CD4-positive, alpha-beta memory T cell (primary cell): ENCODE measurements at regions not wholly inside any gene's neighbourhood (a gene's known extent, or its start where the extent isn't known, plus 50 kb on each side); places are given as distances from the start of the nearest gene placed in this dataset.
A peak's percentile ranks its signal among the peaks of the same experiment; 100 is the strongest.

ENCODE experiments used
- CTCF ChIA-PET: fragments of 350-600 bp; sonication (Branson Sonifier 250); formaldehyde crosslinking; loops from one replicate; lab custom pipeline; 2021; ENCODE audit warnings: inconsistent platforms; ENCODE audit not compliant: partially characterized antibody; lab: Charles Lee
- POLR2A ChIA-PET: fragments of 350-600 bp; sonication (Branson Sonifier 250); formaldehyde crosslinking; loops from one replicate; lab custom pipeline; 2021; ENCODE audit not compliant: partially characterized antibody; lab: Charles Lee
- DNase-seq, 5 donors: peaks; one replicate each; pipeline versions ENCODE4 v3.0.0 to v3.0.0-alpha.2; 2020 to 2022; ENCODE audit warnings: mixed read lengths in 1 of 5
- H3K27ac ChIP-seq: one replicate; pipeline ENCODE4 v1.7.0; 2013; ENCODE audit warnings: low read depth, low read length
- H3K27me3 ChIP-seq: 2 replicates; pipeline ENCODE4 v1.7.0; 2013; ENCODE audit warnings: mild to moderate bottlenecking, low read length, moderate library complexity; ENCODE audit not compliant: insufficient read depth
- H3K36me3 ChIP-seq: 2 replicates; pipeline ENCODE4 v1.7.0; 2013; ENCODE audit warnings: mild to moderate bottlenecking, low read length, moderate library complexity; ENCODE audit not compliant: insufficient read depth
- H3K4me1 ChIP-seq: 2 replicates; pipeline ENCODE4 v1.7.0; 2013; ENCODE audit warnings: mild to moderate bottlenecking, low read length, moderate library complexity; ENCODE audit not compliant: insufficient read depth
- H3K4me3 ChIP-seq, 2 donors: one replicate each; pipeline ENCODE4 v1.7.0; 2013; ENCODE audit warnings: low read length in 2 of 2, mild to moderate bottlenecking in 1 of 2
- H3K9me3 ChIP-seq, 2 donors: one replicate each; pipeline ENCODE4 v1.7.0; 2013; ENCODE audit warnings: low read length in 2 of 2, control low read depth in 1 of 2; ENCODE audit not compliant: control insufficient read depth in 1 of 2
- H3K27ac Mint-ChIP-seq, 7 donors: one replicate each; pipeline ENCODE4 v1.8.0; 2020 to 2021; ENCODE audit warnings: mixed read lengths in 7 of 7, mild to moderate bottlenecking in 6 of 7, inconsistent platforms in 3 of 7, moderate library complexity in 3 of 7
- H3K27me3 Mint-ChIP-seq, 2 donors: one replicate each; pipeline ENCODE4 v1.8.0; 2020 to 2021; ENCODE audit warnings: mixed read lengths in 2 of 2
- H3K36me3 Mint-ChIP-seq, 2 donors: one replicate each; pipeline ENCODE4 v1.8.0; 2020 to 2021; ENCODE audit warnings: mixed read lengths in 2 of 2, inconsistent platforms in 1 of 2, mild to moderate bottlenecking in 1 of 2
- H3K4me1 Mint-ChIP-seq, 4 donors: one replicate each; pipeline ENCODE4 v1.8.0; 2020 to 2021; ENCODE audit warnings: mixed read lengths in 4 of 4, mild to moderate bottlenecking in 1 of 4
- H3K4me3 Mint-ChIP-seq, 8 donors: one replicate each; pipeline ENCODE4 v1.8.0; 2020 to 2021; ENCODE audit warnings: mixed read lengths in 8 of 8, mild to moderate bottlenecking in 7 of 8, moderate library complexity in 6 of 8, inconsistent platforms in 3 of 8
- H3K9me3 Mint-ChIP-seq, 8 donors: one replicate each; pipeline ENCODE4 v1.8.0; 2020 to 2021; ENCODE audit warnings: mixed read lengths in 8 of 8, mild to moderate bottlenecking in 5 of 8, inconsistent platforms in 3 of 8, moderate library complexity in 1 of 8
- intact Hi-C: fragments of 100-400 bp; cut with micrococcal nuclease; formaldehyde crosslinking; loops from one replicate; pipeline ENCODE4 v1.15.1; 2023

DNA sequence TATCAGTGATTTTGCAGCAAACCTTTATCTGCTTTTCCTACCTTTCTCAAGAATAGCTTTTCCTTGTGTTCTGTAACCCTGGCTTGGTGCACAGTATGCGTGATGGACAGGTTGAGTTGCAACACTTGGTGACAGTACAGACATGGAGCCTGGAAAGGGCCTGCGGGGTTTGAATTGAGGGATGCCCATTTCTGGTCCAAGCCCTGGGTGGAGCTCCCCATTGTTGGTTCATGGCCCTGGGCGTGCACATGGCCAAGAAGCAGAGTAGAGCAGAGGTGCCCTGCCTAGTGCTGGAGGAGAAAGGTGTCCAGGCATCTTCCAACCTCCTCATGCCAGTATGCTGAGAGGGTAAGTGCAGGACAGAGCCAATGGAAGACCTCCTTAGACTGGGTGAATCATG, 106.6 kb upstream of the MKLN1 start:
- peak overlapping the region in 1 of 7 donors; percentile 18 for H3K27ac Mint-ChIP-seq
- Histone ChIP-seq H3K27ac (no peak overlapping the region), H3K4me3 (no peak overlapping the region), H3K9me3 (no peaks in the 10 kb centered on the region), H3K27me3 (no peaks in the 10 kb centered on the region), H3K36me3 (no peaks in the 10 kb centered on the region), H3K4me1 (no peaks in the 10 kb centered on the region)
- intact Hi-C loops: no loop called here
- no peaks in the 10 kb centered on the region for H3K27me3 Mint-ChIP-seq
- DNase-seq: no peak
- CTCF ChIA-PET: no interaction called here
- H3K4me3 Mint-ChIP-seq: no peak overlapping the region
- peaks cover 1 to 10% (median 3%) of the 10 kb centered on the region in 4 donors for H3K4me1 Mint-ChIP-seq
- POLR2A ChIA-PET: no interaction called here
- H3K36me3 Mint-ChIP-seq: peaks cover 0 to 3% of the 10 kb centered on the region in 2 donors
- peaks cover 0 to 7% (median 1%) of the 10 kb centered on the region in 8 donors for H3K9me3 Mint-ChIP-seq

DNA sequence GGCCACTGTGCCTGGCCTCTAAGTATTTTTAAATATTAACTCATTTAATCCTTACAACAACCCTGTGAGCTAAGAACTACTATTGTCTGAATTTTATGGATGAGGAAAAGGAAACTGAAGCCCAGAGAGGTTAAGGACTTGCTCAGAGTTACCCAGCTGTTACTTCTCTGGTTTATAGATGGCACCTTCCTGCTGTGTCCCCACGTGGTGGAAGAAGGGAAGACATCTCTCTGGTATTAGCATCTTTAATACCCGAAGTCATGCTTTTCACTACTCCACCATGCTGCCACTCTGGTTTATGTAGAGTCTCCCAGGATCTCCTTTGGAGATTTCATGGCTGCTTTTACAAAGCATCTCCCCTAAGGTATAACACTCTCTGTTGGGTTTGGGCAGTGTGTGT, 105.5 kb upstream of the MKLN1 start:
- Histone ChIP-seq H3K4me3 (no peak overlapping the region), H3K36me3 (no peaks in the 10 kb centered on the region), H3K27me3 (no peaks in the 10 kb centered on the region), H3K9me3 (no peaks in the 10 kb centered on the region), H3K4me1 (no peaks in the 10 kb centered on the region), H3K27ac (no peak overlapping the region)
- POLR2A ChIA-PET: no interaction called here
- intact Hi-C loops: no loop called here
- no peak for DNase-seq
- Mint-ChIP-seq H3K36me3 (peaks cover 0 to 3% of the 10 kb centered on the region in 2 donors), H3K4me1 (peaks cover 6 to 16% (median 7%) of the 10 kb centered on the region in 4 donors), H3K9me3 (peaks cover 0 to 8% (median 1%) of the 10 kb centered on the region in 8 donors), H3K4me3 (no peak overlapping the region), H3K27ac (no peak overlapping the region), H3K27me3 (no peaks in the 10 kb centered on the region)
- CTCF ChIA-PET: interaction anchor here (0.8 kb wide), 1 partner anchor 151 kb away, joined by 3 read pairs; no protein-coding TSS in a partner anchor

DNA sequence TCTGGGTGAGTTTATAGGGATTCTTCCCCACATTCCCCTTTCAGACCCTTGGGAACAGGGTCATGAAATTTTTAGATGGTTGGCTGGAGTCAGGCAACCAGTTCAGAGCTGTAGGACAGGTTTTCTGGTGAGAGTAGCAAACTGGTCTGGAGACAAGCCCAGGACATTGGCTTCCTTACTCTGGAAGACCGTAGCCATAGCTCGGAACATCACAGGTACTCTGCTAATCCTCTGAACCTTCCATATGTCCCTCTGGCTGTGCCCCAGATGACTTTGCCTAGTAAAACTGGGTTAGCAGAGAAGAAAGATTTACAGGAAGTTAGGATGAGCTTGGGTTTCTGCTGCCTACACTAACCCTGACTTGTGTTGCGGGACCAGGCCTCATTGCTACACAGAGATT, 104.5 kb upstream of the MKLN1 start:
- no peak overlapping the region for H3K4me3 ChIP-seq
- H3K27ac ChIP-seq: no peak overlapping the region
- no peaks in the 10 kb centered on the region for H3K4me1 ChIP-seq
- H3K9me3 Mint-ChIP-seq: peaks cover 0 to 3% (median 0%) of the 10 kb centered on the region in 8 donors
- CTCF ChIA-PET: interaction anchor here (2.4 kb wide), 1 partner anchor 13 kb away, joined by 5 read pairs; no protein-coding TSS in a partner anchor
- no peaks in the 10 kb centered on the region for H3K27me3 ChIP-seq
- no peak for DNase-seq
- peaks cover 6 to 16% (median 7%) of the 10 kb centered on the region in 4 donors for H3K4me1 Mint-ChIP-seq
- H3K36me3 Mint-ChIP-seq: no peaks in the 10 kb centered on the region
- H3K27ac Mint-ChIP-seq: peak overlapping the region in 1 of 7 donors; percentile 45
- H3K4me3 Mint-ChIP-seq: no peak overlapping the region
- no peaks in the 10 kb centered on the region for H3K27me3 Mint-ChIP-seq
- H3K36me3 ChIP-seq: no peaks in the 10 kb centered on the region
- POLR2A ChIA-PET: interaction anchor here (1.5 kb wide), 1 partner anchor 116 kb away, joined by 5 read pairs; no protein-coding TSS in a partner anchor
- no peaks in the 10 kb centered on the region for H3K9me3 ChIP-seq
- intact Hi-C loops: no loop called here

DNA sequence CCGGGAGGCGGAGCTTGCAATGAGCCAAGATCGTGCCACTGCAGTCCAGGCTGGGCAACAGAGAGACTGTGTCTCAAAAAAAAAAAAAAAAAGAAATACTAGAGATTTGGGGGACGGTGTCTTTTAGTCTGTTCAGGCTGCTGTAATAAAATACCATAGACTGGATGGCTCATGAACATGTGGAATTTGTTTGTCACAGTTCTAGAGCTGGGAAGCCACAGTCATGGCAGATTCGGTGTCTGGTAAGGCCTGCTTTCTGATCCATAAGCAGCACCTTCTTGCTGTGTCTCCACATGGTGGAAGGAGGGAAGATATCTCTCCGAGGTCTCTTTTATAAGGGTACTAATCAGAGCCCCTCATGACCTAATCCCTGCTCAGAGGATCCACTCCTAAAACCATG, 102.7 kb upstream of the MKLN1 start:
- Histone ChIP-seq H3K4me1 (no peaks in the 10 kb centered on the region), H3K27me3 (no peaks in the 10 kb centered on the region), H3K36me3 (no peaks in the 10 kb centered on the region), H3K4me3 (no peak overlapping the region), H3K9me3 (no peaks in the 10 kb centered on the region), H3K27ac (no peak overlapping the region)
- Mint-ChIP-seq H3K9me3 (peaks cover 0 to 1% (median 0%) of the 10 kb centered on the region in 8 donors), H3K36me3 (no peaks in the 10 kb centered on the region), H3K27me3 (no peaks in the 10 kb centered on the region), H3K4me1 (peaks cover 3 to 20% (median 7%) of the 10 kb centered on the region in 4 donors), H3K27ac (peak overlapping the region in 2 of 7 donors; percentile 17 to 53), H3K4me3 (no peak overlapping the region)
- no peak for DNase-seq
- intact Hi-C loops: no loop called here
- CTCF ChIA-PET: interaction anchor here (2.4 kb wide), 1 partner anchor 11 kb away, joined by 5 read pairs; no protein-coding TSS in a partner anchor
- POLR2A ChIA-PET: no interaction called here

DNA sequence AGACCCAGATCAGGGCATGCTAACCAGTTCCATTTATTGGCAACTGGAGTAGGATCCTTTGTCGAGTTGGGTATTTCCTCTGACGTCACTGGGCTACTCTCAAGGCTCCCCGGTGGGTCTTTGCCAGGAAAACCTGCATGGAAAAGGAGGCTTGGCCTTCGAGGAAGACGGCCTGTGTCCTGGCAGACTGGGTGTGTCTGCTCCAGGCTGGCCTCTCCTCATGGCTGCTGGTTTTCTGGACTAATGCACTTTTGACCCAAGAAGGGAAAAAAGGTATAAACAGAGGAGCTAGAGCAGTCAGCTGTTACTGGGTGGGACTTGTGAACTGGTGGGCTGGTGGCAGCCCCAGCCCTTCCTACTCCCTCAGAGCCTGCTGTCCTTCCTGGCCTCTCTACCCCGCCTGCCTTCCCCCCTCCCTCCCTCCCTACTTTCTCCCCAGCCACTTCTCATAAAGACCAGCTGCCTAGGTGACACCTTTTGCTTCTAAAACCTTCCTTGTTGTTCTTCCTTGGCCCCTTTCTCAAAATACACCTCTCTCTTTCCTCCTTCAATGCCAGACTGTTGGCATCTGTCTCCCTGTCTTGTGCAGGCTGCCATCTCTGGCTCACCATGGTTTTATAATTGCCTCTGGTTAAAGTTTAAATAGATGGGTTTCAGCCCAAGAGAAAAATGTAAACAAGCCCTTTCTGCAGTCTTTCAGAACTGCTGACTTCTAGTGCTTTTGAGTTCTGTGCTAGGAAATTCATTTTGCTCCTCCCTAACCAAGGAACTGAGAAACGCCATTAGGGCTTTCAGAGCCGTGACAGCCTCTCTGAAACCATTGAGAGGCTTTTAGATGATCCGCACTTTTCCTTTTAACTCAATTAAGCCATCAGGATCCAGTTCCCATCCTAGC, 101.8 kb upstream of the MKLN1 start:
- Histone ChIP-seq H3K36me3 (no peaks in the 10 kb centered on the region), H3K4me1 (peaks cover 8% of the 10 kb centered on the region), H3K9me3 (no peaks in the 10 kb centered on the region), H3K27ac (no peak overlapping the region), H3K4me3 (no peak overlapping the region), H3K27me3 (no peaks in the 10 kb centered on the region)
- ChIA-PET CTCF (no interaction called here), POLR2A (no interaction called here)
- Mint-ChIP-seq H3K4me3 (no peak overlapping the region), H3K4me1 (peaks cover 5 to 23% (median 12%) of the 10 kb centered on the region in 4 donors), H3K36me3 (no peaks in the 10 kb centered on the region), H3K9me3 (peaks cover 0 to 1% (median 0%) of the 10 kb centered on the region in 8 donors), H3K27me3 (no peaks in the 10 kb centered on the region), H3K27ac (peak overlapping the region in 3 of 7 donors; percentile 1 to 35 (median 30))
- DNase-seq: no peak
- intact Hi-C loops: no loop called here

DNA sequence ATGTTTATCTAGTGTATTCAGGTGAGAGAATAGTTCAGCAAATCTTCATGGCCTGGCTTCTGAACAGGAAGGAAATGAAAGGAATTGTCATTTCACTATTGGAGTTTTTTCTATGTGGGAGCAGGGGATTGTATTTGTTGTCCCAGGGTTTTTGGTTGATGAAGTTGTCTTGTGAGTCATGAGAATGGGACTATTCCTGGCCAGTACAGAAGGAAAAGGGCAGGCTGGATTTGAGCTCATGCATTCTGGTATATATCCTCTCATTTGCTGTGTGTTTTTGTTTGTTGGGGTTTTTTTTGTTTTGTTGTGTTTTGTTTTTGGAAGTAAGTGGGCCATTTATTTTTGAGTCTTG, 101.2 kb upstream of the MKLN1 start:
- POLR2A ChIA-PET: no interaction called here
- H3K27ac Mint-ChIP-seq: peak overlapping the region in 4 of 7 donors; percentile 1 to 35 (median 20)
- Histone ChIP-seq H3K36me3 (no peaks in the 10 kb centered on the region), H3K27me3 (no peaks in the 10 kb centered on the region), H3K9me3 (no peaks in the 10 kb centered on the region), H3K4me3 (no peak overlapping the region), H3K4me1 (peaks cover 14% of the 10 kb centered on the region), H3K27ac (no peak overlapping the region)
- no peaks in the 10 kb centered on the region for H3K27me3 Mint-ChIP-seq
- CTCF ChIA-PET: no interaction called here
- H3K4me3 Mint-ChIP-seq: no peak overlapping the region
- intact Hi-C loops: no loop called here
- H3K4me1 Mint-ChIP-seq: peaks cover 9 to 29% (median 18%) of the 10 kb centered on the region in 4 donors
- DNase-seq: no peak
- H3K36me3 Mint-ChIP-seq: no peaks in the 10 kb centered on the region
- H3K9me3 Mint-ChIP-seq: peaks cover 0 to 1% (median 0%) of the 10 kb centered on the region in 8 donors
